ENCODE measurements at regions not wholly inside any gene's neighbourhood (a gene's known extent, or its start where the extent isn't known, plus 50 kb on each side); places are given as distances from the start of the nearest gene placed in this dataset.

DNA sequence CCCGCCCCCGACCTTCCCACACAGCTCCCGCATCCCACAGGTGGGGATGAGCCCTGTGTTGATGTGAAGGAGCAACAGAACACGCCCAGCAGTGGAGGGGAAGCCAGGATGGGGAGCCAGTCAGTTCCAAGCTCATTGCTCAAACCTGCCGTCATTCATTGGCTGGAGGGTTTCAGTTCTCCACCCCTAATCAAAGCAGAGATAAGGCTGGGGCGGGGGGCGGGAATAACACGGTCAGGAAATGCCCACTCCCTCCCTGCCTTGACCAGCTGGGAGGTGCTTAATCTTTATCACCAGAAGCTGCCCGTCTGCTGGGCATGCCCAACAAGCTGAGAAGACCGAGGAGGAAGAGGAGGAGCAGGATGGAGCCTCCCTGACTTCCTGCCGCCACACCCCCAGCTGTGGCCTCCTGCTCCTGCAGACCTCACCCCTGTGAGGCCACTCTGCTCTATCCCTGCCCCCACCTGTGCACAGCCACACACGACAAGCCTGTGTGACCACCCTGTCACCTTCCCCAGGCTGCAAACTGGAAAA lies 265.1 kb downstream of the ZEB1 start:
- TF ChIP-seq, protein P1, sequence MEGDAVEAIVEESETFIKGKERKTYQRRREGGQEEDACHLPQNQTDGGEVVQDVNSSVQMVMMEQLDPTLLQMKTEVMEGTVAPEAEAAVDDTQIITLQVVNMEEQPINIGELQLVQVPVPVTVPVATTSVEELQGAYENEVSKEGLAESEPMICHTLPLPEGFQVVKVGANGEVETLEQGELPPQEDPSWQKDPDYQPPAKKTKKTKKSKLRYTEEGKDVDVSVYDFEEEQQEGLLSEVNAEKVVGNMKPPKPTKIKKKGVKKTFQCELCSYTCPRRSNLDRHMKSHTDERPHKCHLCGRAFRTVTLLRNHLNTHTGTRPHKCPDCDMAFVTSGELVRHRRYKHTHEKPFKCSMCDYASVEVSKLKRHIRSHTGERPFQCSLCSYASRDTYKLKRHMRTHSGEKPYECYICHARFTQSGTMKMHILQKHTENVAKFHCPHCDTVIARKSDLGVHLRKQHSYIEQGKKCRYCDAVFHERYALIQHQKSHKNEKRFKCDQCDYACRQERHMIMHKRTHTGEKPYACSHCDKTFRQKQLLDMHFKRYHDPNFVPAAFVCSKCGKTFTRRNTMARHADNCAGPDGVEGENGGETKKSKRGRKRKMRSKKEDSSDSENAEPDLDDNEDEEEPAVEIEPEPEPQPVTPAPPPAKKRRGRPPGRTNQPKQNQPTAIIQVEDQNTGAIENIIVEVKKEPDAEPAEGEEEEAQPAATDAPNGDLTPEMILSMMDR (IDR thresholded peaks at IDR 0.05) = no peak
- TF ChIP-seq POLR2AphosphoS5 (IDR thresholded peaks at IDR 0.05) = no peak
- no peak for TF ChIP-seq POLR2A (IDR thresholded peaks at IDR 0.05)
